ENCODE measurements at regions not wholly inside any gene's neighbourhood (a gene's known extent, or its start where the extent isn't known, plus 50 kb on each side); places are given as distances from the start of the nearest gene placed in this dataset.
"Not testable (repeated sequence)": the region's sequence is repeated elsewhere in the genome, so short reads cannot be mapped to it uniquely, and the experiment has no call there.

- no peak for TF ChIP-seq CTCF (IDR thresholded peaks at IDR 0.05; ENCODE audit: control extremely low read depth, extremely low read depth, low read depth, missing control alignments)
- CTCF ChIA-PET, result interaction anchor here (1.5 to 7.2 kb wide), 4 partner anchors 14 to 306 kb away, joined by 3 to 39 read pairs (median 6); no protein-coding TSS in a partner anchor
- DNase-seq (ENCODE audit: extremely low spot score), result no peak
- POLR2A ChIA-PET, result no interaction called here
These were observed 314.9 kb downstream of the ALDH8A1 start for GRCh38 chr6:134634966-134635365.

GRCh38 chr6:134634466-134634865, 315.4 kb downstream of the ALDH8A1 start:
- CTCF ChIA-PET, result interaction anchor here (0.9 to 7.2 kb wide), 6 partner anchors 13 to 461 kb away, joined by 3 to 39 read pairs (median 4); no protein-coding TSS in a partner anchor

GRCh38 chr6:134632982-134633940, 315.3 kb upstream of the SGK1 start:
- POLR2A ChIA-PET; DNase-seq (ENCODE audit: extremely low spot score): not testable (repeated sequence)
- CTCF ChIA-PET, result interaction anchor here (1.4 to 7.2 kb wide), 5 partner anchors 8 to 455 kb away, joined by 3 to 39 read pairs (median 6); no protein-coding TSS in a partner anchor

More at GRCh38 chr6:134634466-134634865, 315.4 kb downstream of the ALDH8A1 start:
- TF ChIP-seq CTCF (IDR thresholded peaks at IDR 0.05; ENCODE audit: control extremely low read depth, extremely low read depth, low read depth, missing control alignments), result no peak
- POLR2A ChIA-PET, result no interaction called here
- DNase-seq (ENCODE audit: extremely low spot score), result no peak

- ChIA-PET POLR2A (no interaction called here), CTCF (interaction anchor here (1.2 to 7.2 kb wide), 3 partner anchors 9 to 251 kb away, joined by 4 to 39 read pairs (median 6); no protein-coding TSS in a partner anchor)
- TF ChIP-seq CTCF (IDR thresholded peaks at IDR 0.05; ENCODE audit: control extremely low read depth, extremely low read depth, low read depth, missing control alignments), result no peak
- DNase-seq (ENCODE audit: extremely low spot score), result no peak
These were observed 314.1 kb upstream of the SGK1 start for GRCh38 chr6:134632024-134632423.

GRCh38 chr6:134631398-134631924, 313.5 kb upstream of the SGK1 start:
- ChIA-PET POLR2A (no interaction called here), CTCF (interaction anchor here (1.2 to 1.6 kb wide), 2 partner anchors 10 to 251 kb away, joined by 4 to 6 read pairs; no protein-coding TSS in a partner anchor)
- no peak for DNase-seq (ENCODE audit: extremely low spot score)
- no peak for TF ChIP-seq CTCF (IDR thresholded peaks at IDR 0.05; ENCODE audit: control extremely low read depth, extremely low read depth, low read depth, missing control alignments)

GRCh38 chr6:134630508-134631121, 312.7 kb upstream of the SGK1 start:
- peak; percentile 24 for DNase-seq (ENCODE audit: extremely low spot score)
- TF ChIP-seq CTCF (IDR thresholded peaks at IDR 0.05; ENCODE audit: control extremely low read depth, extremely low read depth, low read depth, missing control alignments), result no peak
- ChIA-PET POLR2A (no interaction called here), CTCF (interaction anchor here (1.0 kb wide), 1 partner anchor 10 kb away, joined by 3 read pairs; no protein-coding TSS in a partner anchor)
